H1 (cell line): ENCODE measurements at regions not wholly inside any gene's neighbourhood (a gene's known extent, or its start where the extent isn't known, plus 50 kb on each side); places are given as distances from the start of the nearest gene placed in this dataset.

Source experiments
- TF ChIP-seq, protein P1 (sequence below): fragments of 300-600 bp; sonication (generic); IDR thresholded peaks from 2 replicates; pipeline ENCODE4 v1.7.1; 2012; ENCODE audit warnings: low read length, moderate library complexity, mild to moderate bottlenecking, inconsistent platforms; ENCODE audit not compliant: insufficient replicate concordance

GRCh38 chr10:10703382-10703781 is 314.3 kb upstream of the CELF2 start (continued):
- TF ChIP-seq, protein P1, sequence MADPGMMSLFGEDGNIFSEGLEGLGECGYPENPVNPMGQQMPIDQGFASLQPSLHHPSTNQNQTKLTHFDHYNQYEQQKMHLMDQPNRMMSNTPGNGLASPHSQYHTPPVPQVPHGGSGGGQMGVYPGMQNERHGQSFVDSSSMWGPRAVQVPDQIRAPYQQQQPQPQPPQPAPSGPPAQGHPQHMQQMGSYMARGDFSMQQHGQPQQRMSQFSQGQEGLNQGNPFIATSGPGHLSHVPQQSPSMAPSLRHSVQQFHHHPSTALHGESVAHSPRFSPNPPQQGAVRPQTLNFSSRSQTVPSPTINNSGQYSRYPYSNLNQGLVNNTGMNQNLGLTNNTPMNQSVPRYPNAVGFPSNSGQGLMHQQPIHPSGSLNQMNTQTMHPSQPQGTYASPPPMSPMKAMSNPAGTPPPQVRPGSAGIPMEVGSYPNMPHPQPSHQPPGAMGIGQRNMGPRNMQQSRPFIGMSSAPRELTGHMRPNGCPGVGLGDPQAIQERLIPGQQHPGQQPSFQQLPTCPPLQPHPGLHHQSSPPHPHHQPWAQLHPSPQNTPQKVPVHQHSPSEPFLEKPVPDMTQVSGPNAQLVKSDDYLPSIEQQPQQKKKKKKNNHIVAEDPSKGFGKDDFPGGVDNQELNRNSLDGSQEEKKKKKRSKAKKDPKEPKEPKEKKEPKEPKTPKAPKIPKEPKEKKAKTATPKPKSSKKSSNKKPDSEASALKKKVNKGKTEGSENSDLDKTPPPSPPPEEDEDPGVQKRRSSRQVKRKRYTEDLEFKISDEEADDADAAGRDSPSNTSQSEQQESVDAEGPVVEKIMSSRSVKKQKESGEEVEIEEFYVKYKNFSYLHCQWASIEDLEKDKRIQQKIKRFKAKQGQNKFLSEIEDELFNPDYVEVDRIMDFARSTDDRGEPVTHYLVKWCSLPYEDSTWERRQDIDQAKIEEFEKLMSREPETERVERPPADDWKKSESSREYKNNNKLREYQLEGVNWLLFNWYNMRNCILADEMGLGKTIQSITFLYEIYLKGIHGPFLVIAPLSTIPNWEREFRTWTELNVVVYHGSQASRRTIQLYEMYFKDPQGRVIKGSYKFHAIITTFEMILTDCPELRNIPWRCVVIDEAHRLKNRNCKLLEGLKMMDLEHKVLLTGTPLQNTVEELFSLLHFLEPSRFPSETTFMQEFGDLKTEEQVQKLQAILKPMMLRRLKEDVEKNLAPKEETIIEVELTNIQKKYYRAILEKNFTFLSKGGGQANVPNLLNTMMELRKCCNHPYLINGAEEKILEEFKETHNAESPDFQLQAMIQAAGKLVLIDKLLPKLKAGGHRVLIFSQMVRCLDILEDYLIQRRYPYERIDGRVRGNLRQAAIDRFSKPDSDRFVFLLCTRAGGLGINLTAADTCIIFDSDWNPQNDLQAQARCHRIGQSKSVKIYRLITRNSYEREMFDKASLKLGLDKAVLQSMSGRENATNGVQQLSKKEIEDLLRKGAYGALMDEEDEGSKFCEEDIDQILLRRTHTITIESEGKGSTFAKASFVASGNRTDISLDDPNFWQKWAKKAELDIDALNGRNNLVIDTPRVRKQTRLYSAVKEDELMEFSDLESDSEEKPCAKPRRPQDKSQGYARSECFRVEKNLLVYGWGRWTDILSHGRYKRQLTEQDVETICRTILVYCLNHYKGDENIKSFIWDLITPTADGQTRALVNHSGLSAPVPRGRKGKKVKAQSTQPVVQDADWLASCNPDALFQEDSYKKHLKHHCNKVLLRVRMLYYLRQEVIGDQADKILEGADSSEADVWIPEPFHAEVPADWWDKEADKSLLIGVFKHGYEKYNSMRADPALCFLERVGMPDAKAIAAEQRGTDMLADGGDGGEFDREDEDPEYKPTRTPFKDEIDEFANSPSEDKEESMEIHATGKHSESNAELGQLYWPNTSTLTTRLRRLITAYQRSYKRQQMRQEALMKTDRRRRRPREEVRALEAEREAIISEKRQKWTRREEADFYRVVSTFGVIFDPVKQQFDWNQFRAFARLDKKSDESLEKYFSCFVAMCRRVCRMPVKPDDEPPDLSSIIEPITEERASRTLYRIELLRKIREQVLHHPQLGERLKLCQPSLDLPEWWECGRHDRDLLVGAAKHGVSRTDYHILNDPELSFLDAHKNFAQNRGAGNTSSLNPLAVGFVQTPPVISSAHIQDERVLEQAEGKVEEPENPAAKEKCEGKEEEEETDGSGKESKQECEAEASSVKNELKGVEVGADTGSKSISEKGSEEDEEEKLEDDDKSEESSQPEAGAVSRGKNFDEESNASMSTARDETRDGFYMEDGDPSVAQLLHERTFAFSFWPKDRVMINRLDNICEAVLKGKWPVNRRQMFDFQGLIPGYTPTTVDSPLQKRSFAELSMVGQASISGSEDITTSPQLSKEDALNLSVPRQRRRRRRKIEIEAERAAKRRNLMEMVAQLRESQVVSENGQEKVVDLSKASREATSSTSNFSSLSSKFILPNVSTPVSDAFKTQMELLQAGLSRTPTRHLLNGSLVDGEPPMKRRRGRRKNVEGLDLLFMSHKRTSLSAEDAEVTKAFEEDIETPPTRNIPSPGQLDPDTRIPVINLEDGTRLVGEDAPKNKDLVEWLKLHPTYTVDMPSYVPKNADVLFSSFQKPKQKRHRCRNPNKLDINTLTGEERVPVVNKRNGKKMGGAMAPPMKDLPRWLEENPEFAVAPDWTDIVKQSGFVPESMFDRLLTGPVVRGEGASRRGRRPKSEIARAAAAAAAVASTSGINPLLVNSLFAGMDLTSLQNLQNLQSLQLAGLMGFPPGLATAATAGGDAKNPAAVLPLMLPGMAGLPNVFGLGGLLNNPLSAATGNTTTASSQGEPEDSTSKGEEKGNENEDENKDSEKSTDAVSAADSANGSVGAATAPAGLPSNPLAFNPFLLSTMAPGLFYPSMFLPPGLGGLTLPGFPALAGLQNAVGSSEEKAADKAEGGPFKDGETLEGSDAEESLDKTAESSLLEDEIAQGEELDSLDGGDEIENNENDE: no peak
